H1 (cell line): ENCODE measurements at regions not wholly inside any gene's neighbourhood (a gene's known extent, or its start where the extent isn't known, plus 50 kb on each side); places are given as distances from the start of the nearest gene placed in this dataset.

Source experiments
- CTCF ChIA-PET: fragments of 300-600 bp; sonication (Branson Sonifier 250); formaldehyde crosslinking; loops from one replicate; lab custom pipeline; 2021; ENCODE audit not compliant: partially characterized antibody; lab: Charles Lee
- POLR2A ChIA-PET: fragments of 300-600 bp; sonication (Branson Sonifier 250); formaldehyde crosslinking; loops from one replicate; lab custom pipeline; 2021; ENCODE audit warnings: inconsistent platforms; ENCODE audit not compliant: partially characterized antibody; lab: Charles Lee
- DNase-seq, 2 experiments: peaks; one replicate each; pipeline versions ENCODE4 v3.0.0 to v3.0.0-alpha.2; 2010 to 2022; ENCODE audit warnings: low spot score in 2 of 2, low read depth in 1 of 2, mixed read lengths in 1 of 2
- FAIRE-seq: peaks from 2 replicates; lab custom pipeline; 2011; peaks lifted over from hg19 to GRCh38; lab: Jason Lieb, UNC
- H2AFZ ChIP-seq: 2 replicates; pipeline ENCODE4 v1.8.1; 2012; ENCODE audit warnings: low read length, inconsistent platforms
- H2AK5ac ChIP-seq: 2 replicates; pipeline ENCODE4 v1.6.1; 2013; ENCODE audit warnings: low read depth, low read length
- H2BK120ac ChIP-seq: replicated peaks from 2 replicates; pipeline ENCODE3; 2013; ENCODE audit warnings: low read depth, low read length, inconsistent platforms
- H2BK12ac ChIP-seq: 2 replicates; pipeline ENCODE4 v1.6.1; 2013; ENCODE audit warnings: low read depth, low read length
- H2BK15ac ChIP-seq: 2 replicates; pipeline ENCODE4 v1.6.1; 2013; ENCODE audit warnings: low read length
- H2BK20ac ChIP-seq: 2 replicates; pipeline ENCODE4 v1.6.1; 2013; ENCODE audit warnings: low read length
- H2BK5ac ChIP-seq: 2 replicates; pipeline ENCODE4 v1.6.1; 2013; ENCODE audit warnings: low read depth, low read length
- H3K14ac ChIP-seq: 2 replicates; pipeline ENCODE4 v1.6.1; 2013; ENCODE audit warnings: inconsistent platforms; ENCODE audit not compliant: insufficient read length
- H3K18ac ChIP-seq: 2 replicates; pipeline ENCODE4 v1.6.1; 2013; ENCODE audit warnings: low read length; ENCODE audit errors: extremely low read depth
- H3K23ac ChIP-seq: 2 replicates; pipeline ENCODE4 v1.6.1; 2013; ENCODE audit warnings: inconsistent platforms; ENCODE audit not compliant: insufficient read length
- H3K23me2 ChIP-seq: 2 replicates; pipeline ENCODE4 v1.6.1; 2013; ENCODE audit warnings: low read depth, low read length
- H3K27ac ChIP-seq: 2 replicates; pipeline ENCODE4 v1.6.1; 2011; ENCODE audit warnings: low read depth, low read length, inconsistent platforms
- H3K27me3 ChIP-seq, 4 experiments: replicated peaks in 1 of 4; 1 replicate in 1 of 4; 2 replicates in 3 of 4; pipeline versions ENCODE4 v1.6.1 to v1.8.1; 2011 to 2013; ENCODE audit warnings: low read length in 3 of 4, mild to moderate bottlenecking in 3 of 4, inconsistent platforms in 2 of 4, mixed read lengths in 2 of 4, moderate library complexity in 1 of 4; ENCODE audit not compliant: control insufficient read depth in 3 of 4, insufficient read depth in 3 of 4; ENCODE audit errors: extremely low read depth in 1 of 4
- H3K36me3 ChIP-seq, 4 experiments: 2 replicates each; pipeline versions ENCODE4 v1.6.1 to v1.8.1; 2011 to 2013; ENCODE audit warnings: mild to moderate bottlenecking in 4 of 4, low read length in 3 of 4, moderate library complexity in 2 of 4, control low read depth in 1 of 4, inconsistent platforms in 1 of 4; ENCODE audit not compliant: insufficient read depth in 4 of 4, control insufficient read depth in 2 of 4
- H3K4ac ChIP-seq: replicated peaks from 2 replicates; pipeline ENCODE3; 2013; ENCODE audit warnings: low read length, low read depth, mixed read lengths, inconsistent platforms; ENCODE audit not compliant: insufficient read length
- H3K4me1 ChIP-seq, 4 experiments: replicated peaks in 1 of 4; 1 replicate in 1 of 4; 2 replicates in 3 of 4; pipeline versions ENCODE4 v1.6.1 to v1.8.1; 2011 to 2013; ENCODE audit warnings: low read length in 3 of 4, inconsistent platforms in 2 of 4, mixed read lengths in 1 of 4; ENCODE audit not compliant: insufficient read depth in 4 of 4, control insufficient read depth in 3 of 4
- H3K4me2 ChIP-seq, 2 experiments: 2 replicates each; pipeline versions ENCODE4 v1.6.1 to v1.8.1; 2011 to 2013; ENCODE audit warnings: low read depth in 2 of 2, low read length in 2 of 2, control low read depth in 1 of 2, inconsistent platforms in 1 of 2, mild to moderate bottlenecking in 1 of 2; ENCODE audit not compliant: insufficient read depth in 1 of 2
- H3K4me3 ChIP-seq, 4 experiments: fragments of 200-600, 300-600 bp in 1 of 4; sonication (generic), shearing (Covaris generic), sonication (Bioruptor Twin) in 1 of 4; 2 replicates each; pipeline versions ENCODE4 v1.5.1 to v1.8.1; 2011 to 2016; ENCODE audit warnings: low read length in 4 of 4, low read depth in 3 of 4, control low read depth in 2 of 4, inconsistent platforms in 2 of 4, mild to moderate bottlenecking in 2 of 4, mixed read lengths in 1 of 4, moderate library complexity in 1 of 4; ENCODE audit not compliant: insufficient read depth in 2 of 4; ENCODE audit errors: extremely low read depth in 1 of 4
- H3K56ac ChIP-seq: replicated peaks from 2 replicates; pipeline ENCODE3; 2013; ENCODE audit warnings: low read depth, mild to moderate bottlenecking, mixed read lengths, low read length, inconsistent platforms; ENCODE audit not compliant: insufficient read length
- H3K79me1 ChIP-seq: 2 replicates; pipeline ENCODE4 v1.6.1; 2013; ENCODE audit warnings: low read depth, low read length, control low read depth
- H3K79me2 ChIP-seq, 2 experiments: 2 replicates each; pipeline versions ENCODE4 v1.6.1 to v1.8.1; 2012 to 2013; ENCODE audit warnings: low read length in 2 of 2, mild to moderate bottlenecking in 2 of 2, inconsistent platforms in 1 of 2; ENCODE audit not compliant: insufficient read depth in 2 of 2, control insufficient read depth in 1 of 2
- H3K9ac ChIP-seq, 4 experiments: replicated peaks in 1 of 4; 1 replicate in 1 of 4; 2 replicates in 3 of 4; pipeline versions ENCODE4 v1.6.1 to v1.8.1; 2011 to 2013; ENCODE audit warnings: low read depth in 3 of 4, low read length in 3 of 4, control low read depth in 2 of 4, mild to moderate bottlenecking in 2 of 4, moderate library complexity in 2 of 4, inconsistent platforms in 1 of 4; ENCODE audit errors: extremely low read depth in 1 of 4
- H3K9me3 ChIP-seq, 2 experiments: 2 replicates each; pipeline versions ENCODE4 v1.6.1 to v1.8.1; 2012 to 2013; ENCODE audit warnings: mild to moderate bottlenecking in 2 of 2, moderate library complexity in 2 of 2, control low read depth in 1 of 2, inconsistent platforms in 1 of 2, low read depth in 1 of 2, low read length in 1 of 2, mixed read lengths in 1 of 2; ENCODE audit not compliant: insufficient read depth in 2 of 2
- H4K20me1 ChIP-seq, 2 experiments: replicated peaks in 1 of 2; 2 replicates each; pipeline versions ENCODE3 to v1.8.1; 2011 to 2013; ENCODE audit warnings: inconsistent platforms in 2 of 2, low read length in 2 of 2, mild to moderate bottlenecking in 1 of 2; ENCODE audit not compliant: insufficient read depth in 2 of 2, control insufficient read depth in 1 of 2
- H4K5ac ChIP-seq: 2 replicates; pipeline ENCODE4 v1.6.1; 2013; ENCODE audit warnings: low read length, low read depth, mixed read lengths, inconsistent platforms; ENCODE audit not compliant: insufficient read length
- H4K8ac ChIP-seq: 2 replicates; pipeline ENCODE4 v1.8.0; 2013; ENCODE audit warnings: mild to moderate bottlenecking, moderate library complexity, low read length, inconsistent platforms; ENCODE audit not compliant: insufficient read depth; ENCODE audit errors: extremely low read depth
- H4K91ac ChIP-seq: replicated peaks from 2 replicates; pipeline ENCODE3; 2013; ENCODE audit warnings: low read length, mixed read lengths, inconsistent platforms; ENCODE audit not compliant: insufficient read length
- ASH2L ChIP-seq: fragments of 200-600, 300-600 bp; sonication (generic); IDR thresholded peaks from one replicate; pipeline ENCODE4 v1.7.1; 2017; ENCODE audit warnings: low read length
- CBX8 ChIP-seq: fragments of 300-800, 300-1000 bp; sonication (generic); IDR thresholded peaks from 2 replicates; pipeline ENCODE4 v1.7.1; 2016; ENCODE audit warnings: low read depth, low read length, borderline replicate concordance
- CHD1 ChIP-seq: IDR thresholded peaks from 2 replicates; pipeline ENCODE4 v1.6.1; 2012; ENCODE audit warnings: low read depth, low read length, improper control_type of control experiment
- FOSL1 ChIP-seq: IDR thresholded peaks from 2 replicates; pipeline ENCODE4 v1.6.1; 2011; ENCODE audit warnings: mild to moderate bottlenecking, low read depth, low read length, moderate library complexity; ENCODE audit not compliant: insufficient read depth
- JUN ChIP-seq: IDR thresholded peaks from 2 replicates; pipeline ENCODE4 v1.6.1; 2011; ENCODE audit warnings: low read depth, mild to moderate bottlenecking, improper control_type of control experiment, low read length
- KDM1A ChIP-seq: fragments of 200-600, 300-600 bp; sonication (generic); IDR thresholded peaks from 2 replicates; pipeline ENCODE4 v1.7.1; 2016; ENCODE audit warnings: mild to moderate bottlenecking, low read length, borderline replicate concordance
- NANOG ChIP-seq: IDR thresholded peaks from 2 replicates; pipeline ENCODE4 v1.6.1; 2011; ENCODE audit warnings: low read length, low read depth, mild to moderate bottlenecking, inconsistent platforms; ENCODE audit not compliant: insufficient read depth, poor library complexity, severe bottlenecking
- RFX5 ChIP-seq: IDR thresholded peaks from 2 replicates; pipeline ENCODE4 v1.6.1; 2011; ENCODE audit warnings: low read depth, low read length, improper control_type of control experiment, borderline replicate concordance
- SRF ChIP-seq: IDR thresholded peaks from 2 replicates; pipeline ENCODE4 v1.6.1; 2011; ENCODE audit warnings: mild to moderate bottlenecking, low read depth, low read length, moderate library complexity
- ZNF274 ChIP-seq: IDR thresholded peaks from 2 replicates; pipeline ENCODE4 v1.7.0; 2012; ENCODE audit warnings: low read length, borderline replicate concordance; ENCODE audit errors: extremely low read depth
- WGBS, 2 experiments: shearing (Covaris generic) in 1 of 2; methylation state at CpG; one replicate each; pipeline versions ENCODE4 v1.1.6 to v1.1.7; 2013 to 2015; ENCODE audit warnings: low lambda C conversion rate in 2 of 2, mixed read lengths in 2 of 2, inconsistent platforms in 1 of 2, low coverage in 1 of 2, missing lambda C conversion rate in 1 of 2; ENCODE audit not compliant: insufficient replicate concordance in 2 of 2, insufficient coverage in 1 of 2, insufficient read length in 1 of 2; ENCODE audit errors: extremely low coverage in 1 of 2, missing lambda C conversion rate in 1 of 2; 5-methylcytosine and 5-hydroxymethylcytosine counted together
- TF ChIP-seq, protein P1 (sequence below): IDR thresholded peaks from 2 replicates; pipeline ENCODE4 v1.6.1; 2011; ENCODE audit warnings: low read length, improper control_type of control experiment

DNA sequence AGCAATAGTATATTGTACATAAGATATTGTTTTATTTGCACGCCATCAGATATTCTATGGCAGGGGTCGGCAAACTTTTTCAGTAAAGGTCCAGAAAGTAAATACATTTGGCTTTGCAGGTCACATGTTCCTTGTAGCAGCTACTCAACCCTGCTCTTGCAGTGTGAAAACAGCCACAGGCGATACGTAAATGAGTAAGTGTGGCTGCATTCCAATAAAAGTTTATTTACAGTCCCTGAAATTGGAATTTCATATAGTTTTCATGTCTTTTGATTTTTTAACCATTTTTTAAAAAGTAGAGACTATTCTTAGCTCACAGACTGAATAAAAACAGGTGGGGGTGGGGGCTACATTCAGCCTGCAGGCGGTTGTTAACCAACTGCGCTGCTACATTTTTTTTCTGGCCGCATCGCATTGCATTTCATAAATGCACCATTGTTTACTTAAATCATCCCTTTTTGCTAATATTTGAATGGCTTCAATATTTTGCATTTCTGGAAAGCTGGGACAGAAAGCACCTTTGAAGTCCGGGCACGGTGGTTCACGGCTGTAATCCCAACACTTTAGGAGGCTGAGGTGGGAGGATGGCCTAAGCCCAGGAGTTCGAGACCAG, 50.5 kb upstream of the HAPSTR1 start:
- CTCF ChIA-PET: interaction anchor here (1.1 to 3.9 kb wide), 3 partner anchors 7 to 80 kb away, joined by 3 to 21 read pairs (median 20); no protein-coding TSS in a partner anchor
- TF ChIP-seq CHD1 (no peak), SRF (no peak), ASH2L (no peak), RFX5 (no peak), KDM1A (no peak), JUN (no peak), CBX8 (no peak), ZNF274 (no peak), FOSL1 (no peak), NANOG (no peak)
- TF ChIP-seq, protein P1, sequence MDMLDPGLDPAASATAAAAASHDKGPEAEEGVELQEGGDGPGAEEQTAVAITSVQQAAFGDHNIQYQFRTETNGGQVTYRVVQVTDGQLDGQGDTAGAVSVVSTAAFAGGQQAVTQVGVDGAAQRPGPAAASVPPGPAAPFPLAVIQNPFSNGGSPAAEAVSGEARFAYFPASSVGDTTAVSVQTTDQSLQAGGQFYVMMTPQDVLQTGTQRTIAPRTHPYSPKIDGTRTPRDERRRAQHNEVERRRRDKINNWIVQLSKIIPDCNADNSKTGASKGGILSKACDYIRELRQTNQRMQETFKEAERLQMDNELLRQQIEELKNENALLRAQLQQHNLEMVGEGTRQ: no peak
- H3K4me2 ChIP-seq: no peak overlapping the region
- no peaks in the 10 kb centered on the region for H3K9me3 ChIP-seq
- no peak overlapping the region for H2AFZ ChIP-seq
- H4K20me1 ChIP-seq: no peaks in the 10 kb centered on the region
- no peak overlapping the region for H4K91ac ChIP-seq
- no peak overlapping the region for H3K27ac ChIP-seq
- no peak overlapping the region for H2AK5ac ChIP-seq
- H3K4ac ChIP-seq: no peak overlapping the region
- no peak overlapping the region for H2BK20ac ChIP-seq
- WGBS, 2 experiments: 95% methylated on average over 12 of the region's 12 CpGs; no CpG with 5 or more reads in 1 of the 2 experiments
- H3K23me2 ChIP-seq: no peaks in the 10 kb centered on the region
- H3K14ac ChIP-seq: no peak overlapping the region
- no peak overlapping the region for H4K8ac ChIP-seq
- H3K36me3 ChIP-seq: no peaks in the 10 kb centered on the region
- H2BK12ac ChIP-seq: no peak overlapping the region
- H3K18ac ChIP-seq: no peak overlapping the region
- H2BK15ac ChIP-seq: no peak overlapping the region
- H3K79me2 ChIP-seq: no peaks in the 10 kb centered on the region
- DNase-seq (no peak), FAIRE-seq (no peak)
- no peak overlapping the region for H2BK120ac ChIP-seq
- no peak overlapping the region for H3K9ac ChIP-seq
- no peaks in the 10 kb centered on the region for H3K27me3 ChIP-seq
- H3K4me1 ChIP-seq: no peaks in the 10 kb centered on the region
- no peak overlapping the region for H3K4me3 ChIP-seq
- no peak overlapping the region for H3K23ac ChIP-seq
- no peak overlapping the region for H4K5ac ChIP-seq
- no peak overlapping the region for H3K56ac ChIP-seq
- no peaks in the 10 kb centered on the region for H3K79me1 ChIP-seq
- no peak overlapping the region for H2BK5ac ChIP-seq
- POLR2A ChIA-PET: no interaction called here
